Lower leg skin (tissue), 4 donors: ENCODE measurements at regions not wholly inside any gene's neighbourhood (a gene's known extent, or its start where the extent isn't known, plus 50 kb on each side); places are given as distances from the start of the nearest gene placed in this dataset.

ENCODE experiments used
- DNase-seq, 2 donors: peaks; one replicate each; pipeline ENCODE4 v3.0.0-alpha.2; 2019; ENCODE audit warnings: low spot score in 2 of 2
- H3K4me3 ChIP-seq: fragments of 200-600 bp; sonication (generic); 2 replicates; pipeline ENCODE4 v1.5.1; 2017; ENCODE audit warnings: mild to moderate bottlenecking, low read depth; ENCODE audit not compliant: poor library complexity, severe bottlenecking
- POLR2A ChIP-seq, 2 donors: fragments of 450-650 bp; IDR thresholded peaks; one replicate each; pipeline ENCODE4 v1.6.1; 2016 to 2017; ENCODE audit warnings: antibody characterized with exemption in 2 of 2, mild to moderate bottlenecking in 1 of 2, moderate library complexity in 1 of 2
- WGBS, 2 donors: methylation state at CpG; one replicate each; pipeline ENCODE4 v1.1.5; 2018; 5-methylcytosine and 5-hydroxymethylcytosine counted together
- intact Hi-C: fragments of 100-400 bp; cut with DNase I; formaldehyde crosslinking; loops from one replicate; pipeline ENCODE4 v1.15.0; 2023; ENCODE audit warnings: low total_unique reads
- TF ChIP-seq, protein P1 (sequence below), 3 donors: fragments of 450-650 bp; IDR thresholded peaks; one replicate each; pipeline ENCODE4 v1.5.1; 2016; ENCODE audit warnings: antibody characterized with exemption in 3 of 3, mild to moderate bottlenecking in 3 of 3, moderate library complexity in 2 of 3

DNA sequence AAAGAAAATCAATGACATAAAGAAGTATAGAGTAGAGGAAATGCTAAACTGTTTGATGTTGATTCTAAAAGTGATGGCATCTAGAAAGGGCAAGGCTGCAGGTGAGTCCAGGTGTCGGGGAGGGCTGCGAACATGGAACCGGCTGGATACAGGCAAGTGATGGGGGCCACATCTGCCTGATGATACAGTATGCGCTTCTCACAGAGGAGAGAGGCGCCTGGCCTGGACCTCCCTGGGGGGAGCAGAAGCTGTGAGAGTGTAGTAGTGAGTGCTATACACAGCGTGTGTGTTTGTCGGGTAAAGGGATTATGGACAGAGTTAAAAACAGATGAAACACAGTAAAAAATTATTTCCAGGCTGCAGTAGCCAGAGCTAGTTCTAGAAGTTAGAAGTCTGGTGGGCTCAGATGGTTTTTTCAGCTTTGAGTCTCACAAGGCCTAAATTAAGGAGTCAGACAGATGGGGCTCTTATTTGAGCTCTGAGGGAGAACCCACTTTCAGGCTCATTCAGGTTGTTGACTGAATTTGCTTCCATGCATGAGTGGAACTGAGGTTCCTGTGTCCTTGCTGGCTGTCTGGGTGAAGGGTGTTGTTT lies 195.8 kb upstream of the ARG1 start:
- no peak overlapping the region for H3K4me3 ChIP-seq
- intact Hi-C loops, result no loop called here
- WGBS, 2 donors, result 93 to 94% methylated on average over 7 of the region's 7 CpGs
- TF ChIP-seq, protein P1, sequence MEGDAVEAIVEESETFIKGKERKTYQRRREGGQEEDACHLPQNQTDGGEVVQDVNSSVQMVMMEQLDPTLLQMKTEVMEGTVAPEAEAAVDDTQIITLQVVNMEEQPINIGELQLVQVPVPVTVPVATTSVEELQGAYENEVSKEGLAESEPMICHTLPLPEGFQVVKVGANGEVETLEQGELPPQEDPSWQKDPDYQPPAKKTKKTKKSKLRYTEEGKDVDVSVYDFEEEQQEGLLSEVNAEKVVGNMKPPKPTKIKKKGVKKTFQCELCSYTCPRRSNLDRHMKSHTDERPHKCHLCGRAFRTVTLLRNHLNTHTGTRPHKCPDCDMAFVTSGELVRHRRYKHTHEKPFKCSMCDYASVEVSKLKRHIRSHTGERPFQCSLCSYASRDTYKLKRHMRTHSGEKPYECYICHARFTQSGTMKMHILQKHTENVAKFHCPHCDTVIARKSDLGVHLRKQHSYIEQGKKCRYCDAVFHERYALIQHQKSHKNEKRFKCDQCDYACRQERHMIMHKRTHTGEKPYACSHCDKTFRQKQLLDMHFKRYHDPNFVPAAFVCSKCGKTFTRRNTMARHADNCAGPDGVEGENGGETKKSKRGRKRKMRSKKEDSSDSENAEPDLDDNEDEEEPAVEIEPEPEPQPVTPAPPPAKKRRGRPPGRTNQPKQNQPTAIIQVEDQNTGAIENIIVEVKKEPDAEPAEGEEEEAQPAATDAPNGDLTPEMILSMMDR (IDR thresholded peaks at IDR 0.05), result no peak
- no peak for TF ChIP-seq POLR2A (IDR thresholded peaks at IDR 0.05)
- DNase-seq, result no peak

DNA sequence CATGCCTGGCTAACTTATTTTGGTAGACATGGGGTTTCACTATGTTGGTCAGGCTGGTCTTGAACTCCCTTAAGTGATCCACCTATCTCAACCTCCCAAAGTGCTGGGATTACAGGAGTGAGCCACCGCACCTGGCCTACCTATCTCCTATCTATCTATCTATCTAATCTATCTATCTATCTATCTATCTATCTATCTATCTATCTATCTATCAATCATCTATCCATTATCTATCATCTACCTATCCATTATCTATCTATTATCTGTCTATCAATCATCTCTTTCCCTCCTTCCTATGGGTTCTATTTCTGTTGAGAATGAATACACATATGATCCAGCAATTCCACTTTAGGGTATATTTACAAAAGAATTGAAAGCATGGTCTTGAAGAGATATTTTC lies 194.2 kb upstream of the ARG1 start:
- DNase-seq, result no peak
- intact Hi-C loops, result no loop called here
- no peak overlapping the region for H3K4me3 ChIP-seq
- TF ChIP-seq, protein P1 (IDR thresholded peaks at IDR 0.05), result no peak
- no peak for TF ChIP-seq POLR2A (IDR thresholded peaks at IDR 0.05)
- WGBS, 2 donors, result 100% methylated on average over 1 of the region's 1 CpG

DNA sequence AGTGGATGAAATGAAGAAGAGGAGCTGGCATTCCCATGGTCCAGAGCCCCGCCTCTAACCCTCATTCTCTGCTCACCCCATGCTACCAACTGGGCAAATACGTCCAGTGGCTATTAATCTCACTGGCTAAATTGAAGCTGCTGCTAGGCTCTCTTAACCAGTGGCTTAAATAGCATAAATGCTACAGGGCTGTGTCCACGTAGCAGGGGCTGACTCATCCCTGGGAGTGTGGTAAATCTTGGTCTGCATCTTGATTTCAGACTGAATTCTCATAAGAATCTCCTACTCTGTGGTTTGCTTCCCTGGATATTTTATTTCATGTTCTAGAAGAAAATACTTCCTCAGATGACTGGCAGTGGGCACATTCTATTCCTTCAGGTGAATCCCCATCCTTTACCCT lies 193.1 kb upstream of the ARG1 start:
- 74 to 80% methylated on average over 3 of the region's 3 CpGs for WGBS, 2 donors
- intact Hi-C loops, result no loop called here
- H3K4me3 ChIP-seq, result no peak overlapping the region
- TF ChIP-seq, protein P1 (IDR thresholded peaks at IDR 0.05), result no peak
- TF ChIP-seq POLR2A (IDR thresholded peaks at IDR 0.05), result no peak
- no peak for DNase-seq

DNA sequence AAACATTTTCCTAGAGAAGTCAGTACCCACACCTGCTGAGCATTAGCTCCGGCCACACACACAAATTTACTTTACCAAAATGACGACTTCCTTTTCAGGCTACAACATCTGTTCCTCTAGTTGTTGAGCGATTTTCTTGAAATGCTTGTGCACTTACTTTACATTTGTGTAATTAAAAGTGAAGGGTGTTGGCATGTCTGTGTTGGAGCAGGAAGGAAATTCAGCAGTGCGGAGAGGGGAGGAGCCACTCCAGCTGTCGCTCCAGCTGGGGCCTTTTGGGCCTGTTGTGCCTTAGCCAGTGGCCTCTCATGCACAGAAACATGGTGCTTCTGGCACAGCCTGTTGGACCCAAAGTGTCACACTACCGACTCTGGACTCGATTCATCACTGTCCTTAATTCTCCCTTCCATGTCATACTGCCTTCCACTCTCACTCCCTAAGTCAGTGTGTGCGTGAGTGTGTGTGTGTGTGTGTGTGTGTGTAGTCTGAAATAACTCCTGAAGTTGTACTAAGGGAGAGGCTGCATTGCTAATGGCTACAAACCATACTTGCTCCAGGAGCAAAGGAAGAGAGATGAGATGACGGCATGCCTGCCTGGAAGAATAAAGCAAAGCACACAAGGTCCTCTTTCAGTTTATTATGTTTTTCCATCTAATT lies 191.8 kb upstream of the ARG1 start:
- 63 to 67% methylated on average over 9 of the region's 9 CpGs for WGBS, 2 donors
- intact Hi-C loops, result no loop called here
- no peak for DNase-seq

DNA sequence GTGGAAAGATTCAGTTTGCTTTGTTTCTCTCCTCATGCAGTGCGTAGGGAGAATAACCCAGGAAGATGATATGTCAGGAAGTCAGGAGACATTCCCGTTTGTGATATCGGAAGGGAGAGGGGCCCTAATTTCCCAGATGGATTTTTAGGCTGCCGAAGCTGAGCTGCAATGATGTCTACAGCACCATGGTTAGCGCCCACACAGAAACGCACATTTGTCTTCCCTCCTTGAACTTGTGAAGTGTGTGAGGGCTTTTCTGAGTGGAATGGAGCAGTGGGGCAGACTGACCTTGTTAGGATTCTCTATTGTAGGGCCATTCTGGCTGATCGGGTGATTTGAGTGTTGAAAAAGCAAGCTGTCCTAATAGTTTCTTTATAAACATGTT lies 191.3 kb upstream of the ARG1 start:
- WGBS, 2 donors, result 67% methylated on average over 7 of the region's 7 CpGs
- no peak overlapping the region for H3K4me3 ChIP-seq
- intact Hi-C loops, result no loop called here
- DNase-seq, result no peak
- TF ChIP-seq, protein P1 (IDR thresholded peaks at IDR 0.05), result no peak
- no peak for TF ChIP-seq POLR2A (IDR thresholded peaks at IDR 0.05)

More for the DNA sequence above, 191.8 kb upstream of the ARG1 start:
- TF ChIP-seq, protein P1 (IDR thresholded peaks at IDR 0.05), result no peak
- TF ChIP-seq POLR2A (IDR thresholded peaks at IDR 0.05), result no peak
- no peak overlapping the region for H3K4me3 ChIP-seq

DNA sequence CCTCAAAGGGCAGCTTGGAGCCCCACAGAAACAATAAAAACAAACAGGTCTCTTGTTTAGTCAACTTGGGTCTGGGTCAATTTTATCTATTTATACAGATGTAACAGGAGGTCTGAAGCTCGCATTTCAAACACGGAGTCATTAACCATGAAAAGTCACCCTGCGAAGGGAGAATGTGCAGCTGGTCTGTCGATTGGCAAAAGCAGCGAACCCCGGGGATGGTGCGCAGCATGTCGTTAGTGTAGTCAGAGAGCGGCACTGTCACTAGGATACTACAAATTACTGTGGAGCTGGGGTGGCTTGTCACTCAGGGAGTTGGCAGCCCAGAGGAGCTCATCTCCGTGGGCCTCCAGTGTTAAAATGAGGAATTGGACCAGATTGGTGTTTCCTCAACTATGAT lies 190.4 kb upstream of the ARG1 start:
- no peak for TF ChIP-seq POLR2A (IDR thresholded peaks at IDR 0.05)
- TF ChIP-seq, protein P1 (IDR thresholded peaks at IDR 0.05), result no peak
- H3K4me3 ChIP-seq, result no peak overlapping the region
- no peak for DNase-seq
- WGBS, 2 donors, result 86 to 90% methylated on average over 10 of the region's 10 CpGs
- intact Hi-C loops, result no loop called here
